Panc1 (cell line): ENCODE measurements at regions not wholly inside any gene's neighbourhood (a gene's known extent, or its start where the extent isn't known, plus 50 kb on each side); places are given as distances from the start of the nearest gene placed in this dataset.

Experiments used
- CTCF ChIP-seq: fragments of 450-650 bp; IDR thresholded peaks from 2 replicates; pipeline ENCODE4 v1.5.1; 2017; ENCODE audit warnings: mild to moderate bottlenecking
- POLR2AphosphoS5 ChIP-seq: IDR thresholded peaks from 2 replicates; pipeline ENCODE4 v1.6.1; 2012; ENCODE audit warnings: mild to moderate bottlenecking, low read depth, low read length, moderate library complexity
- REST ChIP-seq, 2 experiments: IDR thresholded peaks; 2 replicates each; pipeline ENCODE4 v1.6.1; 2011 to 2012; ENCODE audit warnings: low read depth in 2 of 2, control low read depth in 1 of 2, low read length in 1 of 2, mild to moderate bottlenecking in 1 of 2, moderate library complexity in 1 of 2; ENCODE audit not compliant: insufficient read depth in 1 of 2
- SIN3A ChIP-seq: IDR thresholded peaks from 2 replicates; pipeline ENCODE4 v1.6.1; 2012; ENCODE audit warnings: low read depth, mild to moderate bottlenecking, low read length, moderate library complexity, borderline replicate concordance; ENCODE audit not compliant: insufficient read depth

GRCh38 chr2:47708801-47709499 is 74.0 kb upstream of the MSH6 start:
- TF ChIP-seq CTCF (no peak), REST (IDR thresholded peaks at IDR 0.05; ENCODE audit: insufficient read depth in 1 of 2, low read depth in 2 of 2, low read length in 1 of 2) (no peak), SIN3A (no peak), POLR2AphosphoS5 (no peak)
